SK-N-MC (cell line): ENCODE measurements at regions not wholly inside any gene's neighbourhood (a gene's known extent, or its start where the extent isn't known, plus 50 kb on each side); places are given as distances from the start of the nearest gene placed in this dataset.
"Not testable (repeated sequence)": the region's sequence is repeated elsewhere in the genome, so short reads cannot be mapped to it uniquely, and the experiment has no call there.

ENCODE experiments used
- DNase-seq: peaks from one replicate; pipeline ENCODE4 v3.0.0-alpha.2; 2011; ENCODE audit warnings: low read depth, low spot score
- H3K27ac ChIP-seq: fragments of 200-600 bp; sonication (generic); 2 replicates; pipeline ENCODE4 v1.5.1; 2016; ENCODE audit warnings: mixed run types
- H3K36me3 ChIP-seq: fragments of 200-600 bp; sonication (generic); 2 replicates; pipeline ENCODE4 v1.6.1; 2017; ENCODE audit warnings: antibody characterized with exemption, low read length, mixed read lengths; ENCODE audit not compliant: insufficient read depth
- H3K4me3 ChIP-seq: fragments of 200-600 bp; sonication (generic); 2 replicates; pipeline ENCODE4 v1.5.1; 2016
- H3K9ac ChIP-seq: fragments of 200-600 bp; sonication (generic); 2 replicates; pipeline ENCODE4 v1.8.0; 2017; ENCODE audit warnings: mixed run types, mixed read lengths; ENCODE audit not compliant: insufficient read length
- H3K9me3 ChIP-seq: fragments of 200-600 bp; sonication (generic); 2 replicates; pipeline ENCODE4 v1.6.1; 2017; ENCODE audit warnings: low read depth, mild to moderate bottlenecking, antibody characterized with exemption, low read length, moderate library complexity, mixed read lengths
- EZH2 ChIP-seq: fragments of 200-600 bp; sonication (generic); IDR thresholded peaks from one replicate; pipeline ENCODE4 v1.6.1; 2017; ENCODE audit warnings: antibody characterized with exemption
- FOXP2 ChIP-seq: optimal IDR thresholded peaks from 2 replicates; pipeline ENCODE3; 2011; ENCODE audit warnings: mild to moderate bottlenecking, moderate library complexity; ENCODE audit not compliant: insufficient read depth; ENCODE audit errors: extremely low read length, control extremely low read depth
- POLR2AphosphoS5 ChIP-seq: IDR thresholded peaks from 2 replicates; pipeline ENCODE4 v1.6.1; 2012; ENCODE audit warnings: mild to moderate bottlenecking, low read depth, low read length, borderline replicate concordance

DNA sequence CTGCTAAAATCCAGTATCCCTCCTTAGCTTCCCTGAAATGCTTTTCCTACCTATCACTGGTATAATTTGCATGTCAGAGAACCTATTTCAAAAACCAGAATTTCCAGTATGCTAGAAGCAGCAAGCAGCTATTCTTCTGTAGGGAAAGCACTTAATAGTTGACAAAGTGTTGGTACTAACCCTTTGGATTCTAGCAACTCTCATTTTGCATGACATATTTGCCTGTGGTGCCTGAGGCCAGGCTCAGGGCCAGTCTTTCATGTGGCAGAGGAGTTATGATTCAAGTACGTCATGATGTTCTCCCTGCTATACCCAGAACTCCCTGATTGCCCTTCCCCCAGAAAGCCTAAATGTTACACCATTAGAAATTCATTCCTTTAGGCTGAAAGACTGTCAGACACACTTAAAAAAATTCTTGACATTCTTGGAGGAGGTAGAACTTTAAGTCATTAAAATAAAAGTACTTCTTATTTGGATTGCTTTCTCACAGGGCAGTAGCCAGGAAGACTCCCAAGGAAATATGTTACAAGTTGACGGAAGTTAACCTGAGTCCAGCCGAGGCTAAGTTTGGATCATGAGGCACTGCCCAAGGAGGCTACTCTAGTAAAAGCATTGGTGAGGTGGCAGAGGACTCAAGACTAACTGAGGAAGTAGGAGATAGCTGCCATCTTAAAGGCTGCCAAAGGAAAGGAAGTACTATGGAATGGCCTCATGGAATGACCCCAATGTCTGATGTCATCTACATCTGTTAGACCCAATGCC lies 298.4 kb upstream of the SPAG17 start:
- Histone ChIP-seq H3K9ac (no peak overlapping the region), H3K4me3 (no peak overlapping the region), H3K36me3 (no peaks in the 10 kb centered on the region), H3K27ac (no peak overlapping the region), H3K9me3 (no peaks in the 10 kb centered on the region)
- no peak for TF ChIP-seq FOXP2
- no peak for TF ChIP-seq POLR2AphosphoS5
- TF ChIP-seq EZH2 = no peak
- DNase-seq = no peak

- Histone ChIP-seq H3K27ac (no peak overlapping the region), H3K4me3 (no peak overlapping the region), H3K9me3 (no peaks in the 10 kb centered on the region), H3K36me3 (no peaks in the 10 kb centered on the region), H3K9ac (no peak overlapping the region)
- TF ChIP-seq POLR2AphosphoS5 = no peak
- no peak for TF ChIP-seq EZH2
- no peak for TF ChIP-seq FOXP2
- DNase-seq = no peak
Observed at GRCh38 chr1:118481126-118481525, 296.1 kb upstream of the SPAG17 start.

DNA sequence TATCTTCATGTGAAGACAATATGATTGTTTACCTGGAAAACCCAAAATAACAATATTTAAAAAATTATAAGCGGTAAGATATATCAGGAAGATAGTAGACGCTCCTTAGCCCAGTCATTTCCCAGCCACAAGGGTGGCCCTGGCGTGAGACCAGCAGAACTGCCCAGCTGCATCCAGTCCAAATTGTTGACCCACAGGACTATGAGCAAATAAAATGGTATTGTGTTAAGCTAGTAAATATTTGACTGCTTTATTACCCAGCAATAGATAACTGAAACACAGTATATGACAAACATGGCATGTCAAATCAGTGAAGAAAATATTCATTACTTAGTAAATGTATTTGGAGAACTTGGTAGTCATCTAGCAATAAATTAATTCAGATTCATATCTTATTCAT lies 294.3 kb upstream of the SPAG17 start:
- Histone ChIP-seq H3K9me3 (no peaks in the 10 kb centered on the region), H3K9ac (no peak overlapping the region), H3K27ac (no peak overlapping the region), H3K36me3 (no peaks in the 10 kb centered on the region), H3K4me3 (no peak overlapping the region)
- no peak for DNase-seq
- TF ChIP-seq FOXP2 = no peak
- no peak for TF ChIP-seq POLR2AphosphoS5
- no peak for TF ChIP-seq EZH2

DNA sequence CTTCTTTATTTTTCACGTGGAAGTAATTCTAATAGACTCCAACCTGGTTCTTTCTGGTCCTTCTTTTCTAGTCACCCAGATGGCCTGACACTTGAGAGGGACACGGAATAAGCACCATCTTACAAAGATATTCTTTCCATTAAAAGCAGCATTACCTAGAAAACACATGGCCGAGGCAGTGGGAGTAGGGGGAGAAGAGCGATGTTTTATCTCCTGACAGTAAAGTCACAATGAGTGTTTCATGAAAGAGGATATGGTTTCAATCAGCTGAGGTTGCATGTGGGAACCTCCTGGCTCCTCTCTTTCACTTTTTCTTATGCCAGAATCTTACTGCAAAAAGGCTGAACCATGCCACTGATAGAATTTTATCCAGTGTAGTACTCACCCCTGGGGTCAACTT lies 288.8 kb upstream of the SPAG17 start:
- Histone ChIP-seq H3K4me3 (no peak overlapping the region), H3K9me3 (no peaks in the 10 kb centered on the region), H3K27ac (no peak overlapping the region), H3K9ac (no peak overlapping the region), H3K36me3 (no peaks in the 10 kb centered on the region)
- no peak for DNase-seq
- TF ChIP-seq FOXP2 = no peak
- no peak for TF ChIP-seq EZH2
- no peak for TF ChIP-seq POLR2AphosphoS5

DNA sequence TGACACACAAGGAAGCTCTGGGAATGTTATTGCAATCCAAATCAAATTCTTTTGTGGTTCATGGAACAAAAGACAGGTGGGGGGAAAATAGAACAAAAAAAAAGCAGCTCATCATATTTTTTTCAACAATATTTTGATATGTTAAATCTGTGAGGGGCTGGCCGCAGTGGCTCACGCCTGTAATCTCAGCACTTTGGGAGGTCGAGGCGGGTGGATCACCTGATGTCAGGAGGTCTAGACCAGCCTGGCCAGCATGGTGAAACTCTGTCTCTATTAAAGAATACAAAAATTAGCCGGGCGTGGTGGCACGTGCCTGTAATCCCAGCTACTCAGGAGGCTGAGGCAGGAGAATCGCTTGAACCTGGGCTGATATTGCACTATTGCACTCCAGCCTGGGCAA lies 279.4 kb upstream of the SPAG17 start:
- not testable (repeated sequence) for H3K9ac ChIP-seq, H3K27ac ChIP-seq, H3K9me3 ChIP-seq, H3K36me3 ChIP-seq, H3K4me3 ChIP-seq, DNase-seq

DNA sequence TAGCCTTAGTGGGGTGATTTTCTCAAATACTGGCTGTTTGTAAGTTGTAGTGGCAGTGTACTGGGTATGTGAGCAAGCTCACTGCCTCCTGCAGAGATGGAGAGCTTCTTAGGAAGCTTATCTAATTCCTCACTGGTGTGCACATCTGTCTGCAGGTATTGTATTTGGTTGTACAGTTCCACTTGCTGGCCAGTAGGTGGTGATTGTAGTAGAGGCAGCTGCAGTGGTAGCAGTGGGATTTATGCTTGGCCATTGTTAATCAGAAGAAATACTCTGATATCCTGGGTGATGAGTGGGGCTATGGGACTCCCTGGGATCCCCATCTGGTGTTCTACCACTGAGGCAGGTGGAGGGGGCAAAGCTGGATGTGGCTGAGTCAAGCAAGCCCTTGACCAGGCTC lies 276.1 kb upstream of the SPAG17 start:
- no peak overlapping the region for H3K27ac ChIP-seq
- H3K36me3 ChIP-seq = no peaks in the 10 kb centered on the region
- no peak for DNase-seq
- TF ChIP-seq EZH2 = no peak
- no peak for TF ChIP-seq POLR2AphosphoS5
- no peak for TF ChIP-seq FOXP2
- no peaks in the 10 kb centered on the region for H3K9me3 ChIP-seq
- H3K9ac ChIP-seq = no peak overlapping the region
- no peak overlapping the region for H3K4me3 ChIP-seq

GRCh38 chr1:118459871-118460270 lies 274.8 kb upstream of the SPAG17 start:
- no peak for DNase-seq
- no peak overlapping the region for H3K27ac ChIP-seq
- no peaks in the 10 kb centered on the region for H3K9me3 ChIP-seq
- H3K9ac ChIP-seq = no peak overlapping the region
- H3K4me3 ChIP-seq = no peak overlapping the region
- TF ChIP-seq POLR2AphosphoS5 (no peak), FOXP2 (no peak), EZH2 (no peak)
- H3K36me3 ChIP-seq = no peaks in the 10 kb centered on the region

DNA sequence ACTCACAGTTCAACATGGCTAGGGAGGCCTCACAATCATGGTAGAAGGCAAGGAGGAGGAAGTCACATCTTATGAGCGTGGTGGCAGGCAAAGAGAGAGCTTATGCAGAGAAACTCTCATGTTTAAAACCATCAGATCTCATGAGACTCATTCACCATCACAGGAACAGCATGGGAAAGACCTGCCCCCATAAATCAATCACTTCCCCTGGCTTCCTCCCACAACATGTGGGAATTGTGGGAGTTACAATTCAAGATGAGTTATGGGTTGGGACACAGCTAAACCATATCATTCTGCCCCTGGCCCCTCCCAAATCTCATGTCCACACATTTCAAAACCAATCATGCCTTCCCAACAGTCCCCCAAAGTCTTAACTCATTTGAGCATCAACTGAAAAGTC lies 268.8 kb upstream of the SPAG17 start:
- not testable (repeated sequence) for H3K27ac ChIP-seq, H3K36me3 ChIP-seq, H3K9ac ChIP-seq, H3K4me3 ChIP-seq, H3K9me3 ChIP-seq, DNase-seq

DNA sequence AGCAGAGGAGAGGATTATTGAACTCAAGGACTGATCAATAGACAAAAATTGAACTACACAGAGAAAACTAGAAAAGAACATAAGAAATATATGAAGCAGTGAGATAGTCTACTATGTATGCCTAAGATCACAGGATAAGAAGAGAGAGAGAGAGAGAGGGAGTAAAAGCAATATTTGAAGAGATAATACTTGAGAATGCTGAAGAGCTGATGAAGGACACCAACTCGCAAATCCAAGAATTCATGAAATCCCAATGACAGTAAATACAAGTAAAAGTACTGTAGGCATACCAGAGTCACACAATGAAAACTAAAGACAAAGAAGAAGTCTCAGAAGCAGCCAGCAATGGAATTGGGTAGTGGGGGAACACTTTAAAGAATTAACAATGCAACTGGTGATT lies 260.1 kb upstream of the SPAG17 start:
- no peaks in the 10 kb centered on the region for H3K9me3 ChIP-seq
- H3K9ac ChIP-seq = no peak overlapping the region
- no peak overlapping the region for H3K27ac ChIP-seq
- no peak for DNase-seq
- no peak overlapping the region for H3K4me3 ChIP-seq
- no peaks in the 10 kb centered on the region for H3K36me3 ChIP-seq
- TF ChIP-seq EZH2 (no peak), POLR2AphosphoS5 (no peak), FOXP2 (no peak)

GRCh38 chr1:118442214-118442613 lies 257.2 kb upstream of the SPAG17 start:
- TF ChIP-seq EZH2 (no peak), FOXP2 (no peak), POLR2AphosphoS5 (no peak)
- H3K36me3 ChIP-seq = no peaks in the 10 kb centered on the region
- no peak overlapping the region for H3K27ac ChIP-seq
- no peak for DNase-seq
- no peak overlapping the region for H3K4me3 ChIP-seq
- no peak overlapping the region for H3K9ac ChIP-seq
- no peaks in the 10 kb centered on the region for H3K9me3 ChIP-seq
